A673 (cell line): ENCODE measurements at regions not wholly inside any gene's neighbourhood (a gene's known extent, or its start where the extent isn't known, plus 50 kb on each side); places are given as distances from the start of the nearest gene placed in this dataset.

Source experiments
- BruUV-seq: library from RNA; stranded (reverse); fragments of 400-500 nt; replicated peaks from 2 replicates; lab custom pipeline; 2021; lab: Mats Ljungman, UMichigan
- CTCF ChIA-PET: fragments of 300-600 bp; sonication (Branson Sonifier 250); formaldehyde crosslinking; loops from one replicate; lab custom pipeline; 2022; ENCODE audit warnings: antibody characterized with exemption; lab: Charles Lee
- POLR2A ChIA-PET: fragments of 300-600 bp; sonication (Branson Sonifier 250); formaldehyde crosslinking; loops from one replicate; lab custom pipeline; 2022; ENCODE audit warnings: antibody characterized with exemption; ENCODE audit not compliant: low non-redundant PET; lab: Charles Lee
- DNase-seq: peaks from one replicate; pipeline ENCODE4 v3.0.0-alpha.2; 2015; ENCODE audit warnings: low spot score
- H3K27ac ChIP-seq: fragments of 200-600 bp; sonication (generic); 2 replicates; pipeline ENCODE4 v1.5.1; 2016; ENCODE audit warnings: mixed run types, low read depth, mild to moderate bottlenecking, mixed read lengths, antibody characterized with exemption, low read length; ENCODE audit not compliant: poor library complexity, severe bottlenecking
- H3K27me3 ChIP-seq: fragments of 200-600 bp; sonication (generic); replicated peaks from 2 replicates; pipeline ENCODE4 v1.6.1; 2017; ENCODE audit warnings: mixed run types, low read depth, mild to moderate bottlenecking, mixed read lengths, antibody characterized with exemption, low read length; ENCODE audit not compliant: insufficient read depth, poor library complexity
- H3K36me3 ChIP-seq: fragments of 200-600 bp; sonication (generic); 2 replicates; pipeline ENCODE4 v1.6.1; 2016; ENCODE audit warnings: mixed run types, mild to moderate bottlenecking, mixed read lengths, antibody characterized with exemption, low read length; ENCODE audit not compliant: insufficient read depth, poor library complexity, severe bottlenecking
- H3K4me1 ChIP-seq: fragments of 200-600 bp; sonication (generic); 2 replicates; pipeline ENCODE4 v1.6.1; 2017; ENCODE audit warnings: mixed run types, mild to moderate bottlenecking, mixed read lengths, antibody characterized with exemption, low read length; ENCODE audit not compliant: insufficient read depth, poor library complexity, severe bottlenecking
- H3K4me3 ChIP-seq: fragments of 200-600 bp; sonication (generic); 2 replicates; pipeline ENCODE4 v1.5.1; 2016; ENCODE audit warnings: low read depth, mixed run types, mild to moderate bottlenecking, mixed read lengths, low read length; ENCODE audit not compliant: poor library complexity, severe bottlenecking
- H3K9me3 ChIP-seq: fragments of 200-600 bp; sonication (generic); 2 replicates; pipeline ENCODE4 v1.6.1; 2016; ENCODE audit warnings: mixed run types, low read depth, mild to moderate bottlenecking, mixed read lengths, antibody characterized with exemption, low read length; ENCODE audit not compliant: poor library complexity, severe bottlenecking
- CTCF ChIP-seq: fragments of 300-800, 200-600 bp; sonication (generic); conservative IDR thresholded peaks from 2 replicates; pipeline ENCODE4 v1.5.1; 2017; ENCODE audit warnings: low read depth, mild to moderate bottlenecking, antibody characterized with exemption, low read length, moderate library complexity, mixed read lengths
- EZH2 ChIP-seq: fragments of 200-600 bp; sonication (generic); IDR thresholded peaks from 2 replicates; pipeline ENCODE4 v1.6.1; 2017; ENCODE audit warnings: borderline replicate concordance, low read depth, mild to moderate bottlenecking, mixed read lengths, antibody characterized with exemption, low read length; ENCODE audit not compliant: poor library complexity, severe bottlenecking
- intact Hi-C: fragments of 100-400 bp; cut with micrococcal nuclease; formaldehyde crosslinking; loops from one replicate; pipeline ENCODE4 v1.10.0; 2022; ENCODE audit not compliant: unreplicated experiment

- intact Hi-C loops, result no loop called here
- no peak for TF ChIP-seq EZH2
- no peak for TF ChIP-seq CTCF
- Histone ChIP-seq H3K27ac (no peak overlapping the region), H3K9me3 (no peaks in the 10 kb centered on the region), H3K4me3 (no peak overlapping the region), H3K27me3 (no peaks in the 10 kb centered on the region), H3K36me3 (no peaks in the 10 kb centered on the region), H3K4me1 (no peaks in the 10 kb centered on the region)
- no TSS peak for BruUV-seq
- CTCF ChIA-PET, result interaction anchor here (0.7 kb wide), 1 partner anchor 195 kb away, joined by 3 read pairs; no protein-coding TSS in a partner anchor
- POLR2A ChIA-PET, result no interaction called here
- DNase-seq, result no peak
Observed at GRCh38 chr12:90441431-90441830, 513.5 kb downstream of the CCER1 start.

GRCh38 chr12:90428881-90429280 lies 526.1 kb downstream of the CCER1 start:
- Histone ChIP-seq H3K4me3 (no peak overlapping the region), H3K27ac (no peak overlapping the region), H3K27me3 (no peaks in the 10 kb centered on the region), H3K36me3 (no peaks in the 10 kb centered on the region), H3K9me3 (no peaks in the 10 kb centered on the region), H3K4me1 (no peaks in the 10 kb centered on the region)
- TF ChIP-seq EZH2 (no peak), CTCF (no peak)
- CTCF ChIA-PET, result no interaction called here
- no peak for DNase-seq
- POLR2A ChIA-PET, result no interaction called here
- BruUV-seq, result no TSS peak
- intact Hi-C loops, result no loop called here

- no peaks in the 10 kb centered on the region for H3K27me3 ChIP-seq
- CTCF ChIA-PET, result no interaction called here
- TF ChIP-seq EZH2 (no peak), CTCF (no peak)
- H3K9me3 ChIP-seq, result no peaks in the 10 kb centered on the region
- H3K4me1 ChIP-seq, result no peaks in the 10 kb centered on the region
- H3K4me3 ChIP-seq, result no peak overlapping the region
- H3K27ac ChIP-seq, result no peak overlapping the region
- no TSS peak for BruUV-seq
- intact Hi-C loops, result no loop called here
- H3K36me3 ChIP-seq, result no peaks in the 10 kb centered on the region
- no peak for DNase-seq
- POLR2A ChIA-PET, result no interaction called here
Observed at GRCh38 chr12:90428465-90428864, 526.5 kb downstream of the CCER1 start.
